Liver (tissue), 8 donors: ENCODE measurements at regions not wholly inside any gene's neighbourhood (a gene's known extent, or its start where the extent isn't known, plus 50 kb on each side); places are given as distances from the start of the nearest gene placed in this dataset.

Source experiments
- DNase-seq: peaks from one replicate; pipeline ENCODE4 v3.0.0-alpha.2; 2017; ENCODE audit warnings: low spot score
- H3K27ac ChIP-seq, 2 donors: one replicate each; pipeline ENCODE4 v1.7.0; 2013; ENCODE audit warnings: inconsistent platforms in 2 of 2, low read length in 2 of 2, control low read depth in 1 of 2, low read depth in 1 of 2, mild to moderate bottlenecking in 1 of 2
- H3K27me3 ChIP-seq, 4 donors: one replicate each; pipeline versions ENCODE4 v1.6.1 to v1.7.0; 2013; ENCODE audit warnings: low read length in 3 of 4, inconsistent platforms in 1 of 4, mild to moderate bottlenecking in 1 of 4, moderate library complexity in 1 of 4; ENCODE audit not compliant: control insufficient read depth in 4 of 4, insufficient read depth in 4 of 4
- H3K36me3 ChIP-seq, 4 donors: one replicate each; pipeline versions ENCODE4 v1.6.1 to v1.7.0; 2013; ENCODE audit warnings: low read length in 3 of 4, mild to moderate bottlenecking in 3 of 4, low read depth in 1 of 4, moderate library complexity in 1 of 4; ENCODE audit not compliant: control insufficient read depth in 4 of 4, insufficient read depth in 3 of 4
- H3K4me1 ChIP-seq, 4 donors: one replicate each; pipeline versions ENCODE4 v1.6.1 to v1.7.0; 2013; ENCODE audit warnings: low read length in 3 of 4, mild to moderate bottlenecking in 3 of 4, moderate library complexity in 1 of 4; ENCODE audit not compliant: control insufficient read depth in 4 of 4, insufficient read depth in 4 of 4
- H3K4me3 ChIP-seq, 3 donors: one replicate each; pipeline versions ENCODE4 v1.6.1 to v1.7.0; 2013; ENCODE audit warnings: low read length in 3 of 3, control low read depth in 1 of 3, low read depth in 1 of 3, mild to moderate bottlenecking in 1 of 3
- H3K9ac ChIP-seq, 2 donors: one replicate each; pipeline ENCODE4 v1.7.0; 2013; ENCODE audit warnings: low read length in 2 of 2, mild to moderate bottlenecking in 2 of 2, moderate library complexity in 2 of 2, control low read depth in 1 of 2, low read depth in 1 of 2
- H3K9me3 ChIP-seq, 4 donors: one replicate each; pipeline versions ENCODE4 v1.6.1 to v1.7.0; 2013; ENCODE audit warnings: low read length in 3 of 4; ENCODE audit not compliant: control insufficient read depth in 4 of 4
- ATF3 ChIP-seq: IDR thresholded peaks from 2 replicates; pipeline ENCODE4 v1.6.1; 2016; ENCODE audit warnings: antibody characterized with exemption
- CTCF ChIP-seq: fragments of 150-350 bp; IDR thresholded peaks from 2 replicates; pipeline ENCODE4 v1.5.1; 2017; ENCODE audit warnings: improper control_type of control experiment, low read depth, low read length; ENCODE audit not compliant: missing input control
- EGR1 ChIP-seq, 2 donors: IDR thresholded peaks; 2 replicates each; pipeline ENCODE4 v1.6.1; 2016 to 2018; ENCODE audit warnings: antibody characterized with exemption in 2 of 2, low read depth in 2 of 2
- FOXA1 ChIP-seq: IDR thresholded peaks from 2 replicates; pipeline ENCODE4 v1.6.1; 2016; ENCODE audit warnings: antibody characterized with exemption
- FOXA2 ChIP-seq: IDR thresholded peaks from 2 replicates; pipeline ENCODE4 v1.6.1; 2016; ENCODE audit warnings: antibody characterized with exemption
- GABPA ChIP-seq, 2 donors: IDR thresholded peaks in 1 of 2; conservative IDR thresholded peaks in 1 of 2; 2 replicates each; pipeline ENCODE4 v1.6.1; 2016; ENCODE audit warnings: antibody characterized with exemption in 2 of 2, mild to moderate bottlenecking in 1 of 2, moderate library complexity in 1 of 2
- HNF4A ChIP-seq, 2 donors: conservative IDR thresholded peaks; 2 replicates each; pipeline ENCODE4 v1.6.1; 2016; ENCODE audit warnings: antibody characterized with exemption in 2 of 2, mild to moderate bottlenecking in 2 of 2
- HNF4G ChIP-seq: IDR thresholded peaks from 2 replicates; pipeline ENCODE4 v1.6.1; 2016; ENCODE audit warnings: antibody characterized with exemption
- JUND ChIP-seq, 2 donors: IDR thresholded peaks; 2 replicates each; pipeline ENCODE4 v1.6.1; 2016; ENCODE audit warnings: antibody characterized with exemption in 2 of 2
- MAX ChIP-seq: IDR thresholded peaks from 2 replicates; pipeline ENCODE4 v1.6.1; 2016; ENCODE audit warnings: antibody characterized with exemption
- NR2F2 ChIP-seq: IDR thresholded peaks from 2 replicates; pipeline ENCODE4 v1.6.1; 2016; ENCODE audit warnings: antibody characterized with exemption
- RAD21 ChIP-seq, 2 donors: IDR thresholded peaks; 2 replicates each; pipeline ENCODE4 v1.6.1; 2016; ENCODE audit warnings: antibody characterized with exemption in 2 of 2, mild to moderate bottlenecking in 2 of 2
- RXRA ChIP-seq, 2 donors: IDR thresholded peaks; 2 replicates each; pipeline ENCODE4 v1.6.1; 2017 to 2018; ENCODE audit warnings: antibody characterized with exemption in 2 of 2, mild to moderate bottlenecking in 1 of 2
- SP1 ChIP-seq: IDR thresholded peaks from 2 replicates; pipeline ENCODE4 v1.6.1; 2018; ENCODE audit warnings: antibody characterized with exemption, mild to moderate bottlenecking
- TAF1 ChIP-seq: conservative IDR thresholded peaks from 2 replicates; pipeline ENCODE4 v1.6.1; 2016; ENCODE audit warnings: antibody characterized with exemption, mild to moderate bottlenecking
- YY1 ChIP-seq: IDR thresholded peaks from 2 replicates; pipeline ENCODE4 v1.6.1; 2016; ENCODE audit warnings: antibody characterized with exemption, mild to moderate bottlenecking
- ZBTB33 ChIP-seq: IDR thresholded peaks from 2 replicates; pipeline ENCODE4 v1.6.1; 2016; ENCODE audit warnings: antibody characterized with exemption
- WGBS: extraction: QIAGEN DNeasy Blood & Tissue Kit; methylation state at CpG from one replicate; pipeline ENCODE4 v1.1.7; 2013; 5-methylcytosine and 5-hydroxymethylcytosine counted together
- TF ChIP-seq, protein P1 (sequence below): IDR thresholded peaks from 2 replicates; pipeline ENCODE4 v1.6.1; 2016; ENCODE audit warnings: antibody characterized with exemption, mild to moderate bottlenecking
- donor health status: healthy.
- donor health status: healthy.
- donor health status: healthy.
- donor health status: healthy.
- donor health status: healthy.

DNA sequence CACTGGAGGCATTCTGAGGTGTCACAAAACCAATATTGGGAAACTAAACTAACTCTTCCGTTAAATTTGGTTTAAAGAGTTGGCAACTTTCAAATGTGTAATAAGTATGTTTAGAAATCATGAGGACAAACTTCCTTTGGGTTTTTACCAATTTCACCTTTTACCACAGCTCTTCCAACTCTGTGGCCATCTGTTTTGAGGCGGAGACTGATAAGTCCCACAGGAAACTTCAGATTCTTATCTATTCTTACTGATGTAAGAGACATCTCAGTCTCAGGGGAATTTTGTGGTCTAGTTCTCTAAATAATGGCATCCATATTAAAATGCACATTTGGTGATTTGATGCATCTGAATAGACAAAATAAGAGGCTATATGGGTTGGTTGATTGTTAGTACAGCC lies 229.2 kb upstream of the AFF2 start:
- DNase-seq: no peak
- H3K36me3 ChIP-seq: no peaks in the 10 kb centered on the region
- no peak overlapping the region for H3K9ac ChIP-seq
- H3K9me3 ChIP-seq: no peaks in the 10 kb centered on the region
- no peaks in the 10 kb centered on the region for H3K27me3 ChIP-seq
- no peak overlapping the region for H3K27ac ChIP-seq
- TF ChIP-seq NR2F2 (no peak), HNF4G (no peak), RXRA (IDR thresholded peaks at IDR 0.05) (no peak), MAX (no peak), FOXA2 (no peak), JUND (IDR thresholded peaks at IDR 0.05) (no peak), GABPA (IDR thresholded peaks at IDR 0.05 in 1 of 2, conservative IDR thresholded peaks at IDR 0.05 in 1 of 2) (no peak), FOXA1 (no peak), YY1 (no peak), SP1 (no peak), TAF1 (no peak), HNF4A (conservative IDR thresholded peaks at IDR 0.05) (no peak), CTCF (no peak), EGR1 (IDR thresholded peaks at IDR 0.05; ENCODE audit: low read depth in 2 of 2) (no peak), RAD21 (IDR thresholded peaks at IDR 0.05) (no peak), ATF3 (no peak), ZBTB33 (no peak)
- TF ChIP-seq, protein P1, sequence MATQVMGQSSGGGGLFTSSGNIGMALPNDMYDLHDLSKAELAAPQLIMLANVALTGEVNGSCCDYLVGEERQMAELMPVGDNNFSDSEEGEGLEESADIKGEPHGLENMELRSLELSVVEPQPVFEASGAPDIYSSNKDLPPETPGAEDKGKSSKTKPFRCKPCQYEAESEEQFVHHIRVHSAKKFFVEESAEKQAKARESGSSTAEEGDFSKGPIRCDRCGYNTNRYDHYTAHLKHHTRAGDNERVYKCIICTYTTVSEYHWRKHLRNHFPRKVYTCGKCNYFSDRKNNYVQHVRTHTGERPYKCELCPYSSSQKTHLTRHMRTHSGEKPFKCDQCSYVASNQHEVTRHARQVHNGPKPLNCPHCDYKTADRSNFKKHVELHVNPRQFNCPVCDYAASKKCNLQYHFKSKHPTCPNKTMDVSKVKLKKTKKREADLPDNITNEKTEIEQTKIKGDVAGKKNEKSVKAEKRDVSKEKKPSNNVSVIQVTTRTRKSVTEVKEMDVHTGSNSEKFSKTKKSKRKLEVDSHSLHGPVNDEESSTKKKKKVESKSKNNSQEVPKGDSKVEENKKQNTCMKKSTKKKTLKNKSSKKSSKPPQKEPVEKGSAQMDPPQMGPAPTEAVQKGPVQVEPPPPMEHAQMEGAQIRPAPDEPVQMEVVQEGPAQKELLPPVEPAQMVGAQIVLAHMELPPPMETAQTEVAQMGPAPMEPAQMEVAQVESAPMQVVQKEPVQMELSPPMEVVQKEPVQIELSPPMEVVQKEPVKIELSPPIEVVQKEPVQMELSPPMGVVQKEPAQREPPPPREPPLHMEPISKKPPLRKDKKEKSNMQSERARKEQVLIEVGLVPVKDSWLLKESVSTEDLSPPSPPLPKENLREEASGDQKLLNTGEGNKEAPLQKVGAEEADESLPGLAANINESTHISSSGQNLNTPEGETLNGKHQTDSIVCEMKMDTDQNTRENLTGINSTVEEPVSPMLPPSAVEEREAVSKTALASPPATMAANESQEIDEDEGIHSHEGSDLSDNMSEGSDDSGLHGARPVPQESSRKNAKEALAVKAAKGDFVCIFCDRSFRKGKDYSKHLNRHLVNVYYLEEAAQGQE: no peak
- 59% methylated on average over 2 of the region's 2 CpGs for WGBS
- no peaks in the 10 kb centered on the region for H3K4me1 ChIP-seq
- H3K4me3 ChIP-seq: no peak overlapping the region

GRCh38 chrX:148281920-148282319 lies 218.5 kb upstream of the AFF2 start:
- no peak overlapping the region for H3K4me3 ChIP-seq
- no peak for DNase-seq
- no peaks in the 10 kb centered on the region for H3K4me1 ChIP-seq
- H3K9me3 ChIP-seq: no peaks in the 10 kb centered on the region
- WGBS: 40% methylated on average over 1 of the region's 1 CpG
- TF ChIP-seq RXRA (IDR thresholded peaks at IDR 0.05) (no peak), FOXA1 (no peak), ATF3 (no peak), HNF4A (conservative IDR thresholded peaks at IDR 0.05) (no peak), HNF4G (no peak), CTCF (no peak), TAF1 (no peak), ZBTB33 (no peak), JUND (IDR thresholded peaks at IDR 0.05) (no peak), YY1 (no peak), NR2F2 (no peak), RAD21 (IDR thresholded peaks at IDR 0.05) (no peak), GABPA (IDR thresholded peaks at IDR 0.05 in 1 of 2, conservative IDR thresholded peaks at IDR 0.05 in 1 of 2) (no peak), MAX (no peak)
- H3K27ac ChIP-seq: no peak overlapping the region
- no peaks in the 10 kb centered on the region for H3K36me3 ChIP-seq
- H3K27me3 ChIP-seq: no peaks in the 10 kb centered on the region
- H3K9ac ChIP-seq: no peak overlapping the region
